HG02610 (cell line): ENCODE measurements at regions not wholly inside any gene's neighbourhood (a gene's known extent, or its start where the extent isn't known, plus 50 kb on each side); places are given as distances from the start of the nearest gene placed in this dataset.
"Not testable (repeated sequence)": the region's sequence is repeated elsewhere in the genome, so short reads cannot be mapped to it uniquely, and the experiment has no call there.

Source experiments
- ATAC-seq: cut with Tn5 transposase; IDR thresholded peaks from one replicate; pipeline ENCODE4 v1.9.1; 2021; ENCODE audit warnings: mild to moderate bottlenecking, moderate library complexity; ENCODE audit not compliant: unreplicated experiment

GRCh38 chr7:114084472-114085312 lies 165.9 kb upstream of the PPP1R3A start:
- no peak for ATAC-seq

GRCh38 chr7:114084002-114084471 lies 165.2 kb upstream of the PPP1R3A start:
- no peak for ATAC-seq

GRCh38 chr7:114083166-114084001 lies 164.6 kb upstream of the PPP1R3A start:
- no peak for ATAC-seq

GRCh38 chr7:114082642-114083165 lies 163.9 kb upstream of the PPP1R3A start:
- ATAC-seq: no peak

GRCh38 chr7:114081606-114082425 lies 163.0 kb upstream of the PPP1R3A start:
- no peak for ATAC-seq

GRCh38 chr7:114077158-114077524 lies 158.3 kb upstream of the PPP1R3A start:
- not testable (repeated sequence) for ATAC-seq

- not testable (repeated sequence) for ATAC-seq
Measured at GRCh38 chr7:114076392-114077157, 157.8 kb upstream of the PPP1R3A start.

GRCh38 chr7:114073701-114074100 lies 154.9 kb upstream of the PPP1R3A start:
- no peak for ATAC-seq

- ATAC-seq: no peak
Measured at GRCh38 chr7:114070246-114070645, 151.4 kb upstream of the PPP1R3A start.

- ATAC-seq: no peak
Measured at GRCh38 chr7:114062810-114063209, 144.0 kb upstream of the PPP1R3A start.

GRCh38 chr7:114051871-114052331 lies 133.1 kb upstream of the PPP1R3A start:
- ATAC-seq: peak; percentile 75

GRCh38 chr7:114050571-114050970 lies 131.8 kb upstream of the PPP1R3A start:
- ATAC-seq: no peak

GRCh38 chr7:114048386-114049235 lies 129.8 kb upstream of the PPP1R3A start:
- peak; percentile 33 for ATAC-seq

- no peak for ATAC-seq
Measured at GRCh38 chr7:114047889-114048288, 129.1 kb upstream of the PPP1R3A start.

GRCh38 chr7:114033475-114033874 lies 114.7 kb upstream of the PPP1R3A start:
- no peak for ATAC-seq

GRCh38 chr7:114026486-114027089 lies 107.8 kb upstream of the PPP1R3A start:
- peak; percentile 73 for ATAC-seq

- no peak for ATAC-seq
Measured at GRCh38 chr7:114021135-114021534, 102.3 kb upstream of the PPP1R3A start.

GRCh38 chr7:114008696-114009095 lies 89.9 kb upstream of the PPP1R3A start:
- no peak for ATAC-seq
